HUDEP-2 (cell line): ENCODE measurements at regions not wholly inside any gene's neighbourhood (a gene's known extent, or its start where the extent isn't known, plus 50 kb on each side); places are given as distances from the start of the nearest gene placed in this dataset.
A peak's percentile ranks its signal among the peaks of the same experiment; 100 is the strongest.
"Not testable (repeated sequence)": the region's sequence is repeated elsewhere in the genome, so short reads cannot be mapped to it uniquely, and the experiment has no call there.

Experiments
- DNase-seq, 76 experiments: peaks; one replicate each; lab custom pipeline; 2025; ENCODE audit not compliant: unreplicated experiment in 76 of 76; lab: John Stamatoyannopoulos, UW

DNA sequence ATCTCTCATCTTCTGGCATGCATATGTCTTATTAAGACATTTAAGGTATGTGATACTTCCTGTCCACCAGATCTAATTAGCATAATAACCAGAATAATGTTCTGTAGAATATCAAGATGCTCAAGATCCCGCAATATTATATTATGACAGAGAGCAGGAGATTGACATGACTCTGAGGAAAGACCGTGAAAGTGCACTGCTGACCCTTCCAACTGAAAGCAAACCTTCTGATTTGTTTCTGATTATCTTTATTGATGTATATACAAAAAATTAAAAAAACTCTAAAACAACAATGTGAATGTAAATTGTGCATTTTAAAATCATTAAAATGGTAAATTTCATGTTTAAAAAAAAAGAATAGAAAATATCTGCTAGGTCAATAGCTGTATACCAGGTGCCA, 184.4 kb upstream of the TMEM45B start:
- DNase-seq: no peak

DNA sequence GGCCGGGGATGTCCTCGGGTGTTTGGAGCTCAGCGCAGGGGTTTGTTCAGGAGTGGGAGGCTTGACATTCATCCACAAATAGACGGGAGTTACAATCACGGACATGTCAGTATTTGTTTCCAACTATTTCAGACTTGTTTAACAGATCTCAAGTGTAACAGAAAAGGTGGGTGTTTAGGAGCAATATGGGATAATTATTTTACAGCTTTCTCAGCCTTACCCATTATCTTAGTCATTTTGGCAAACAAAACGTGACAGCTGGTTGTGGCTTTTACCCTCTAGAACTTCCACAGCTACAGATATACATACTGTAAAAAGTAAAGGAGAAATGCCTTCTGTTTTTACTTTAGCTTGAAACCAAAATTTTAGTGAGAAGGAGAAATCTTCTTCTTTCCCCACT, 178.7 kb upstream of the TMEM45B start:
- DNase-seq: no peak

DNA sequence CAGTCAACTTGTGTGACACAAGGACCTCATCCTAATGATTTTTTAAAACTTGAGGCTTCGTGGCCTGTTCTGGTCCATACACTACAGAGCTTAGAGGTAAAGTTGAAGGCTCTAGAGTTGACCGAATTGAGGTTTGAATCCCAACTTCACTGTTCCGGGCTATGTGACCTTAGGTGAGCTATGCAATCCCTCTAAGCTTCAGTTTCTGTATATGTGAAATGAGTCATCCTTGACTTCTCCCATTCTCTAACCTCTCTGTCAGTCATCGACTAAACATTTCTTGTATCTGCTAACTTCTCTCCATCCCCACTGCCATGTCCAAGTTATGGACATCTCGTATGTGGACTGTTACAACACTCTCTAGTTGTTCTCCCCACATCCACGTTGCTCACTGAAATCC, 178.2 kb upstream of the TMEM45B start:
- no peak for DNase-seq

DNA sequence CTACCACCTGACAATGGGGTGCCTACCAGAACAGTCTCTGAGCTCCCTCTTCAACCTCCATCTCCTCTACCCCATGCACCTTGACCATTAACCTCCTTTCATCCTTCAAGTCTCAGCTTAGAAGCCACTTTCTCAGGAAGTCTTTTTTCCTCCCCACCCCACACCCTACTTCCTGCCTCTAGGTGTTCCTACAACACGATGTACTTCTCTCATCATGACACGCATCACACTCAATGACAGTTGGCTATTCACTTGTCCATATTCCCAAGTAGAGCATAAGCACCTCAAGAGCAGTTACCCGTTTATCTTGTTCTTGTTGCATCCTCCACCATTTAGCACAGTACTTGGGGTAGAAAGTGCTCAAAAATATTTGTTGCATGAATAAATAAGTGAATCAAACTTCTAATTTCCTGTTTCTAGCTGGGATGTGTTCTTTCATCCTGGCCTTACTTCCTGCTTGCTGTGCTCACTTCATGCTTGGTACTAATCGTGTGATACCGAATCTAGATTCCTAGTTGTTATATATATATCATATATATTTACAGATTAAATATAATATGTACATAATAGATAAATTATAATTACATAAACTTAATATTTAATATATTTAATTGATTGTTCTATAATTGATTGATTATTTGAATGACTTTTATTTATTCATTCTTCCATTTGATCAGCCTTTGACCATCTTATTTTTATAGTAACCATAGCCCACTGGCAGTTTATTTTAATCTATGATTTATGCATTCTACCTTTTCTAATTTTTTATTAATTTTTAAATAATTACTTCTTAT, 177.5 kb upstream of the TMEM45B start:
- DNase-seq: no peak

DNA sequence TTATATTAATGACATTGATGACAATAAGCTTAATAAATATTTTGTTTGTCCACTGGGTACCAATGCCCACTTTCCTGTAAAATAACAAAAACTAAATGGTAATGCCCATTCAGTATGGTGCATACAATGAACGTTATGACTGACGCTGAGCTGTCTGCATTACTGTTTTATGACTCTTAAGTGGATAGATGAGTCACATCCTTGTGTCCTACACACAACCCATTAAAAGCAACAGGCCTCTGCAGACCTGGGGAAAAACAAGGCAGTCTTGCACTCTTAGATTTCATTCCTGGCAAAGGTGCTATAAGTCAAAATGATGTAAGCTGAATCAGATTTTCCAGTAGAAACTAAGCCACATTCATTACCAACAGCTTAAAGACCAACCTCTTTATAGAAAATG, 176.3 kb upstream of the TMEM45B start:
- no peak for DNase-seq

DNA sequence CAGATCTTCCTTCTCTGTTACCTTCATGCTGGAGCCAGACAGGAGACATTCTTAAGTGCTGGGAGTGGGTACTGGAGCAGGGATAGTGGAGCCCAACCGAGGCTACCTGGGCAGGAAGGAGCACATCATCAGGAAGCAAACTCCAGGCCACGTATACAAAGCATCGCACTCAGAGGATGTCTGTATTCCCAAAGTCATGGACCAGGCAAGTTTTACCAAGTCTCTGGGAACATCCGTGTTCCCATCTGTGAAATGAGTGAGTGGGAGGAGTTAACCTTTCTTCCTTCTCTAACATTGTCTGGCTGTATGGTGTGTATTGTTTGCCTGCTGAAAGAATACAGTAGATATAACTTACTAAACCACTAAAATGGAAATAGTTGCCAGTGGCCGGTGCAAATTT, 175.0 kb upstream of the TMEM45B start:
- no peak for DNase-seq

DNA sequence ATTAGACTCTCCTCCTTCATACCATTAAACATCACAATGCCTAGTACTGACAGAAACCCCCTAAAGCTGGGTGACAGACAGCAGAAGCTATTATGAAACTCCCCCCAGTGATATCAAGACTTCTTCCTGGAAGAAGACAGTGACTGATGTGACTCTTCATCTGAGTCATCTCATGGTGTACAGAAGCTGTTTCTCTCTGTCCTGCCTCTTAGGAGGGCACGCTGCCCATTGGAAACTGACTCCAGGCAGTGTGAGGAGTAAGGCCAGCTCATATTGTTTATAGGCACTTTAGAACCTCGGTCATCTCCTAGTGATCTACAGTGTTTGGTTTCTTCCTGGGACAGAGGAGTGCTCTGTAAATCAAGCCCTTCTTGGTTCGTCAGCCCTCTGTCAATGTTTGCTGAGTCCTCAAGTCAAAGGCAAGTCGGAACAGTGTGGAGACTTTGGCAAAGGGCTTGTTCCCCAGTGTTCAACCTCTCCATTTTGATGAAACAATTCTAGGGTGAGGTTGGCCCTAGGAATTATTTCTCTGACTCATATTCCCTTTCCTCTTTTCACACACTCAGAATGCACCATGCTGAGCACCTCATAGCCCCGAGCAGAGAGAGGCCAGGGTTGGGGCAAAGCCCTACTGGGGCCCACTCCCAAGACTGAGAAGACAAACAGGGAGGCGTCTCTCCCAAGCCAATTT, 172.5 kb upstream of the TMEM45B start:
- DNase-seq: no peak

DNA sequence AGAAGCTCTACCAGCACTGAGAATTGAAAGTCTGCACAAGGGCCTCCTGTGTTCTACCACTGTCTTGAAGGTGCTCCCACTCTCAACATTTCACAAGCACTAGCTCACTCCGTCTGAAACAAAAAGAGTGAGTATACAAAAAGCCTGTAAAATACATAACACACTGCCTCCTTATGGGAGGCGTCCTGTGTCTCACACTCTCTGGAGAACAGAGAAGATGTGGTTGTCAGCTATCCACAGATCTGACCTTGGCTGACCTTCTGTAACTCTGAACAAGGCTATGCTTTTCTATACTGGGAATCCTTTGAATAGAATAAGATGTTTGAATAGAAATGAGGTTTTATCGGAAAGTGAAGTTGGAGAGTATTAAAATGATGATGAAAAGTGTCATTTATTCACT, 171.3 kb upstream of the TMEM45B start:
- DNase-seq: no peak

DNA sequence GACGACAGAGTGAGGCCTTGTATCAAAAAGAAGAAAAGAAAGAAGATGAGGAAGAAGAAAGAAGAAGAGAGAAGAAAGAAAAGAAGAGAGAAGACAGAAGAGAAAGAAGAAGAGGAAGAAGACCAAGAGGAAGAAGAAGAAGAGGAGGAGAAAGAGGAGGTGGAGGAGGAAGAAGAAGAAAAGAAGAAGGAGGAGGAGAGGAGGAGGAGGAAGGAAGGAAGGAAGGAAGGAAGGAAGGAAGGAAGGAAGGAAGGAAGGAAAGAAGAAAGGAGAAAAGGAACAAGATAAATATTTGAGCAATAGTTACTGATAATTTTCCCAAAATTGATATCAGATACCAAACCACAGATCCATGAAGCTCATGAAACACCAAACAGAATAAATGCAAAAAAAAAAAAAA, 169.7 kb upstream of the TMEM45B start:
- no peak for DNase-seq

DNA sequence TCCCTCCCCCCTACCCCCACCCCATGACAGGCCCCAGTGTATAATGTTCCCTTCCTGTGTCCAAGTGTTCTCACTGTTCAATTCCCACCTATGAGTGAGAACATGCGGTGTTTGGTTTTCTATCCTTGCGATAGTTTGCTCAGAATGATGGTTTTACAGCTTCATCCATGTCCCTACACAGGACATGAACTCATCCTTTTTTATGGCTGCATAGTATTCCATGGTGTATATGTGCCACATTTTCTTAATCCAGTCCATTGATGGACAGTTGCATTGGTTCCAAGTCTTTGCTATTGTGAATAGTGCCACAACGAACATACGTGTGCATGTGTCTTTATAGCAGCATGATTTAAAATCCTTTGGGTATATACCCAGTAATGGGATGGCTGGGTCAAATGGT, 165.6 kb upstream of the TMEM45B start:
- not testable (repeated sequence) for DNase-seq

DNA sequence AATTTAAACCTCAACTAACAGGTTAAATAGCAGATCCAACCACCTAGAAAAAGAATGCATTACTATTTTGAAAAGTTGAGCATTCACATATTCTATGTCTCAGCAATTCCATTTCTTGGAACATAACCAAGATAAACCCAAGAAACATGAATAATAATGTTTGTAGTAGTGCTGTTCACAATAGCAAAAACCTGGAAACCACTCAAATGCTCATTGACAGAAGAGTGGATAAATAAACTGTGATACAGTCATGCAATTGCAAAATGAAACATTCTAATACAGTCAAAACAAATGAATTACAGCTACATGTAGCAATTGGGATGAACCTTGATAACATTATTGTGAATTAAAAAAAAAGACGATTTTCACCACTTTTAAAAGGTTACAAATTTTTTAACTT, 162.8 kb upstream of the TMEM45B start:
- DNase-seq: no peak

DNA sequence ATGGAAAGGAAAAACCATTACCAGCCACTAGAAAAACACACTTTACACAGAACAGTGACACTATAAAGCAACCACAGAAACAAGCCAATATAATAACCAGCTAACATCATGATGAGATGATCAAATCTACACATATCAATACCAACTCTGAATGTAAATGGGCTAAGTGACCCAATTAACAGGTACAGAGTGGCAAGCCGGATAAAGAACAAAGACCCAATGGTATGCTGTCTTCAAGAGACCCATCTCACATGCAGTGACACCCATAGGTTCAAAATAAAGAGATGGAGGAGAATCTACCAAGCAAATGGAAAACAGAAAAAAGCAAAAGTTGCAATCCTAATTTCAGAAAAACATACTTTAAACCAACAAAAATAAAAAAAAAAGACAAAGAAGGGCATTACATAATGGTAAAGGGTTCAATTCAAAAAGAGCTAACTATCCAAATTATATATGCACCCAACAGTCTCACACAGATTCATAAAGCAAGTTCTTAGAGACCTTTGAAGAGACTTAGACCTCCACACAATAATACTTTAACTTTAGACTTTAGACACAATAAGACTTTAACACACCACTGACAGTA, 160.3 kb upstream of the TMEM45B start:
- DNase-seq: no peak

DNA sequence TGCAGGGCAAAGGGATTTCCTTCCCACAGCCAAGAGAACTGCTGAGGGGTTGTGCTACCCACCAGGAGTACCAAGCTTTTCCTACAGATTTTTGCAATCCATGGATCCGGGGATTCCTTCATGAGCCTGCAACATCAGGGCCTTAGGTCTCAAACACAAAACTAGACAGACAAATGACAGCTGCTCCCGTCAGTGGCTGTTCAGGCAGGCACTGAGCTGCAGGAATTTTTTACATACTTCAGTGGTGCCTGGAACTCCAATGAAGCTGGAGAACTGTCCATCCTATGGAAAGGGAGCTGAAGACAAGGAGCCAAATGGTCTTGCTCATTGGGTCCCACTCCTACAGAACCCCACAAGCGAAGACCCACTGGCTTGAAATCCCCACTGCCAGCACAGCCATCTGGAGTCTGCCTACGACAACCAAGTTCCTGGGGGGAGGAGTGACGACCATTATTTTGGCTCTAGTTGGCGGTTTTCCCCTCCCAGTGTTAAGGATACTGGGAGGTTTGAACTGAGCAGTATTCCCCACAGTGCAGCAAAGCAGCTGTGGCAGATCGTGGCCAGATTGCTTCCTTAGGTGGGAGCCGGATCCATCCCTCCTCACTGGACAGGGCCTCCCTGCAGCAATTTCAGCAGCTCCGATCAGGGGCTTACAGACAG, 157.7 kb upstream of the TMEM45B start:
- no peak for DNase-seq

DNA sequence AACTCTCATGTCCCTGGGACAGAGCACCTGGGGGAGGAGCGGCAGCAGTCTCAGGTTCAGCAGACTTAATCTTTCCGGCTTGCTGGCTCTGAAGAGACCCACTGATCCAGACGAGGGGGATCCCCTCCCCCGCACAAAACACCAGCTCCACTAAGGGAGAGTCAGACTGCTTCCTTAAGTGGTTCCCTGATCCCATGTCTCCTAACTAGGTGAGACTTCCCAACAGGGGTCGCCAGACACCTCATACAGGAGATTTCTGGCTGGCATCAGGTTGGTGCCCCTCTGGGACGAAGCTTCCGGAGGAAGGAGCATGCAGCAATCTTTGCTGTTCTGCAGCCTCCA, 157.2 kb upstream of the TMEM45B start:
- no peak for DNase-seq

DNA sequence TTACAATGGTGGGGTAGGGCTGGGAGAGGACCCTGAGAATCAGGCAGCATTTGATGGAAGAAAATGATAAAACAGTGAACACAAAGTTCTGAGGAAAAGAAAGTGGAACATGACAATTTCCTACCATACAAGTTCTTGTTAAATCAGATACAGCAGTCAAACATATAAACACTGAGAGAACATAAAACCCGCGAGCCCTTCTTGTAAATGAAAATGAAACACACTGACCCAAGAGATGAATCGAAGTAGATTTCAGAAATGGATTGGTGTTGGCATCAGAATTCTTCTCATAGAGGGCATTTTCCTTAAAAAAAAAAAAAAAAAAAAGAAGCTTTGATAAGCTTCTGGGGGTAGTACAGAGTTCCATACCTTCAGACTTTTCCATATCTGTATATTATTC, 134.7 kb upstream of the TMEM45B start:
- no peak for DNase-seq

DNA sequence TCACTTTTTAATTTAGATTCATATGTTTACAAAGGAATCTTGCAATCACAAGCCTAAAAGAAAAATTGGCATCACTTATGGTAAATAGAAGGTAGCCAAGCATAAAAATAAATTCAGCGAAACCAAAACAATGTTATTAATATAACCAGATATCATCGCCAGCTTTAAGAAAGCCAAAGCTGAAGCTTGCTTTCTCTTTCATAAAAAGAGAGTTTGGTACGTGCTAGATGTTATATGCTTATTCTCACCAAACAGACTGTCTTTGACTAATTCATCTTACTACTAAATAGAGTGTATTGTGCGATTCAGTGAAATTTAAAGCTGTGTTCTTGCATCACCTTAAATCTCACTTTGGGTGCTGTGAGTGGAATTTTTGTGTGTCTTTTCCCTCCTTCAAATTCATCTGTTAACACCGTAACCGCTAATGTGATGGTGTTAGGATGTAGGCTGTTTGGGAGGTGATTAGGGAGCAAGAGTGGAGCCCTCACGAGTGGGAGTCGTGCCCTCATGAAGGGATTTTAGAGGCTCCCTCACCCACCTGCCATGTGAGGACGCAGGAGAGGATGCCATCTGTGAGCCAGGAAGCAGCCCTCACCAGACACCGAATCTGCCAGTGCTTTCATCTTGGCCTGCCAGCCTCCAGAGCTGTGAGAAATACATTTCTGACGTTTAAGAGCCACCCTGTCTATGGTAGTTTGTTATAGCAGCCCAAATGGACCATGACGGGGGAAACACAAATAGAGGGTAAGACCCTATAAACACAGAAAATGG, 134.1 kb upstream of the TMEM45B start:
- DNase-seq: no peak

DNA sequence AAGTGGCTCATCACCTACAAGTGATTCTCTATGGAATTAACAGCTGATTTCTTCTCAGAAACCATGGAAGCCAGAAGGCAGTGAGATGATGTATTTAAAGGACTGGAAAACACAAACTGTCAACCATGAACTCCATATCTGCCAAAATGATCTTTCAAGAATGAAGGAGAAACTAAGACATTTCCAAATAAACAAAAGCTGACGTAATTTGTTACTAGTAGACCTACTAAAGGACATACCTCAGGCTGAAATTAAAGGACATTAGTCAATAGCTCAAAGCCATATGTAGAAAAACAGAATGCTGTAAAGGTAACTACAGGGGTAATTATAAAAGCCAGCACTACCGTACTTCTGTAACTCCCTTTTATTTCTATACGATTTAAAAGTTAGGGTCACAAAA, 129.4 kb upstream of the TMEM45B start:
- DNase-seq: no peak

DNA sequence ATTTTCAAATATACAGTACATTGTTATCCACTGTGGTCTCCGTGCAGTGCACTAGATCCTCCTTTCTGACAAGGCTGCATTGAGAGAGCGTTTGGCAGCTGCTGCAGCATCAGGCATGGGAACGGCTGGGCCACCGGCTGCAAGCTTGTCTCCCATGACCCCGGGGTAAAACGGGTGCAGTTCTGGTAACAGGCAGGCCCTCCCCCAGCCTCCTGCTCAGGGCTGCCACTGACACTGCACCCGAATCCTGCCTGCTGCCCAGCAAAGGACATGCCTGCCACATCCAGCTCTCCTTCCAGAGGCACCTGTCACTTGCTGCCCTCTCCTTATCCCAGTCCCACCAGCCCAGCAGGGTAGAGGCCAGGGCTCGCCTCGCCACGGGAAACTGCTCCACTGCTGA, 124.5 kb upstream of the TMEM45B start:
- DNase-seq: no peak

DNA sequence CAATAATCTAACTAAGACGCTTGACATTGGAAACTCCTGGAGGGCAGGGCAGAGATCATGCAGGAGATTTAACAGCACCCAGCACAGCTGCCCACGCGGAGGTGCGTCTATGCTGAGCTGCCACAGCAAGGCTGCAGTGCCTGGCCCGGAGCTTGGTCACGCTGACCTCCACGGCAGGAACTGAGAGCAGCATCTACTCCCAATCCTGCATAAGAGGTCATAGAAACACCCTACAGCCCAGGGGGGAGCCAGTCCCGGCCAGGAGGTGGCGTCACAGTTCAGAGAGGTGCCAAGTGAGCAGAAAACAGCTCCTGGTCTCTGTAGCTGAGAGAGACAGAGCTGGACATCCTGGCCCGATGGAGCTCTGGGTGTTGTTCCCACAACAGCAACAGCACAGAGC, 121.1 kb upstream of the TMEM45B start:
- DNase-seq: peak in 12 of 76 experiments; percentile 0 to 21 (median 8)

DNA sequence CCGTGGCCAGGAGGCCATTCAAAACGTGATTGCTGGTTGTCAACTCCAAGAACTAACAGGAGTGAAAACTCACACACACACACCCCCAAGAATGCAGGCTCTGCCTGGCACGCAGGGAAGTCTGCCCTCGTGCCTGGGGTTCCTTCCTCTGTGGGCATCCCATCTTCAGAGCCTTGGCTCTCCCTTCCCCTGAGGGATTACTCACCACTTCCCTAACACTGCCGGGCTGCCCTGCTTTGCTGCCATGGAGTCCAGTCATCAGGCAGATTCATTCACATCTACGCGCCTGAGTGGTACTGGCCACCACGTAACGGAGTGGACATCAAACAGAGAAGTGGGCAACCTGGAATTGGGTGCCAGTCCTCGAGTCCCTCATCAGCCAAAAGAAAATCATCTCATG, 120.7 kb upstream of the TMEM45B start:
- DNase-seq: no peak
